CD4-positive, alpha-beta T cell (primary cell): ENCODE measurements at regions not wholly inside any gene's neighbourhood (a gene's known extent, or its start where the extent isn't known, plus 50 kb on each side); places are given as distances from the start of the nearest gene placed in this dataset.

ENCODE experiments used
- ATAC-seq: fragments of 200-7000 bp; cut with Tn5 transposase; one replicate; pipeline ENCODE4 v1.10.0; 2022; ENCODE audit warnings: mild to moderate bottlenecking; ENCODE audit not compliant: poor library complexity
- CTCF ChIA-PET: fragments of 350-600 bp; sonication (Branson Sonifier 250); formaldehyde crosslinking; loops from one replicate; lab custom pipeline; 2021; ENCODE audit warnings: antibody characterized with exemption, inconsistent platforms; lab: Charles Lee
- POLR2A ChIA-PET: fragments of 350-600 bp; sonication (Branson Sonifier 250); formaldehyde crosslinking; loops from one replicate; lab custom pipeline; 2021; ENCODE audit warnings: antibody characterized with exemption, inconsistent platforms; lab: Charles Lee
- DNase-seq, 14 experiments: peaks; one replicate each; pipeline ENCODE4 v3.0.0-alpha.2; 2013 to 2020; ENCODE audit warnings: mixed read lengths in 2 of 14
- H3K27ac ChIP-seq, 2 donors: one replicate each; pipeline versions ENCODE4 v1.5.1 to v1.7.0; 2013; ENCODE audit warnings: low read length in 2 of 2, low read depth in 1 of 2, mild to moderate bottlenecking in 1 of 2
- H3K27me3 ChIP-seq, 2 experiments: 1 replicate in 1 of 2; 2 replicates in 1 of 2; pipeline versions ENCODE4 v1.6.1 to v1.7.0; 2013; ENCODE audit warnings: low read length in 2 of 2, control low read depth in 1 of 2, mild to moderate bottlenecking in 1 of 2, moderate library complexity in 1 of 2; ENCODE audit not compliant: insufficient read depth in 2 of 2, control insufficient read depth in 1 of 2
- H3K36me3 ChIP-seq: one replicate; pipeline ENCODE4 v1.6.1; 2013; ENCODE audit warnings: low read length, control low read depth; ENCODE audit not compliant: insufficient read depth
- H3K4me1 ChIP-seq: one replicate; pipeline ENCODE4 v1.6.1; 2013; ENCODE audit warnings: low read length, control low read depth; ENCODE audit not compliant: insufficient read depth
- H3K4me3 ChIP-seq: one replicate; pipeline ENCODE4 v1.5.1; 2013; ENCODE audit warnings: mild to moderate bottlenecking, low read length, moderate library complexity
- H3K9me3 ChIP-seq, 2 experiments: 1 replicate in 1 of 2; 2 replicates in 1 of 2; pipeline versions ENCODE4 v1.6.1 to v1.7.0; 2013; ENCODE audit warnings: low read length in 2 of 2, mild to moderate bottlenecking in 2 of 2, control low read depth in 1 of 2, moderate library complexity in 1 of 2; ENCODE audit not compliant: control insufficient read depth in 1 of 2, insufficient read depth in 1 of 2
- H3K27ac Mint-ChIP-seq: one replicate; pipeline ENCODE4 v1.8.0; 2020; ENCODE audit warnings: mixed read lengths
- H3K27me3 Mint-ChIP-seq: one replicate; pipeline ENCODE4 v1.8.0; 2021; ENCODE audit warnings: mixed read lengths
- H3K36me3 Mint-ChIP-seq: one replicate; pipeline ENCODE4 v1.8.0; 2021; ENCODE audit warnings: low read depth, mixed read lengths
- H3K4me1 Mint-ChIP-seq: one replicate; pipeline ENCODE4 v1.8.0; 2021; ENCODE audit warnings: low read depth, mixed read lengths
- H3K4me3 Mint-ChIP-seq: one replicate; pipeline ENCODE4 v1.8.0; 2020; ENCODE audit warnings: mild to moderate bottlenecking, mixed read lengths
- H3K9me3 Mint-ChIP-seq: one replicate; pipeline ENCODE4 v1.8.0; 2020; ENCODE audit warnings: mixed read lengths
- intact Hi-C, 2 experiments: fragments of 100-400 bp; cut with DNase I in 1 of 2; cut with micrococcal nuclease in 1 of 2; formaldehyde crosslinking; loops; one replicate each; pipeline versions ENCODE4 v1.15.1 to v1.9.0; 2023 to 2025; cut with DNase I, micrococcal nuclease
- TF ChIP-seq, protein P1 (sequence below): fragments of 200-600 bp; IDR thresholded peaks from one replicate; pipeline ENCODE4 v1.8.0; 2022; ENCODE audit warnings: antibody characterized with exemption, mild to moderate bottlenecking

DNA sequence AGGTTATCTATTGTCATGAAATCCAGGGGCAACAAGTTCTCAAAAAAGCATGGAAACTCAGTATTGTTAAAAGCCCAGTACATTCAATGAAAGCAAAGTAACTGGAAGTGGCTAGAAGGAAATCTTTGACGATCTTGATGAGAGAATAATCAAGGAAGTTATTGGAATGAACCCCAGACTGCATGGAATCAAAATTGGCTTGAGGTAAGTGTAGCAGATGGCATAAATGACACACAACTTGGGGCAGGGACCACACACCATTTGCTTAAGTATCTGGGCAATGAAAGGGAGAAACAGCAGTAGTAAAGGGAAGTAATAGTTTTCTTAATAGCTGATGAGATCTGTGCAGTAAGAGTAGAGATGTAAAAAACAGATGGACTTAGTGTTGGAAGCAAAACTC lies 238.0 kb downstream of the HS3ST3A1 start:
- H3K27me3 ChIP-seq, result no peaks in the 10 kb centered on the region
- no peak for DNase-seq
- ATAC-seq, result no peak
- POLR2A ChIA-PET, result no interaction called here
- CTCF ChIA-PET, result interaction anchor here (1.4 kb wide), 1 partner anchor 10 kb away, joined by 3 read pairs; no protein-coding TSS in a partner anchor
- no peaks in the 10 kb centered on the region for H3K9me3 ChIP-seq
- no peaks in the 10 kb centered on the region for H3K36me3 ChIP-seq
- no peaks in the 10 kb centered on the region for H3K4me1 ChIP-seq
- H3K4me3 Mint-ChIP-seq, result no peak overlapping the region
- no peak overlapping the region for H3K27ac Mint-ChIP-seq
- peaks cover 7% of the 10 kb centered on the region for H3K27me3 Mint-ChIP-seq
- H3K4me3 ChIP-seq, result no peak overlapping the region
- intact Hi-C loops, result no loop called here
- TF ChIP-seq, protein P1, sequence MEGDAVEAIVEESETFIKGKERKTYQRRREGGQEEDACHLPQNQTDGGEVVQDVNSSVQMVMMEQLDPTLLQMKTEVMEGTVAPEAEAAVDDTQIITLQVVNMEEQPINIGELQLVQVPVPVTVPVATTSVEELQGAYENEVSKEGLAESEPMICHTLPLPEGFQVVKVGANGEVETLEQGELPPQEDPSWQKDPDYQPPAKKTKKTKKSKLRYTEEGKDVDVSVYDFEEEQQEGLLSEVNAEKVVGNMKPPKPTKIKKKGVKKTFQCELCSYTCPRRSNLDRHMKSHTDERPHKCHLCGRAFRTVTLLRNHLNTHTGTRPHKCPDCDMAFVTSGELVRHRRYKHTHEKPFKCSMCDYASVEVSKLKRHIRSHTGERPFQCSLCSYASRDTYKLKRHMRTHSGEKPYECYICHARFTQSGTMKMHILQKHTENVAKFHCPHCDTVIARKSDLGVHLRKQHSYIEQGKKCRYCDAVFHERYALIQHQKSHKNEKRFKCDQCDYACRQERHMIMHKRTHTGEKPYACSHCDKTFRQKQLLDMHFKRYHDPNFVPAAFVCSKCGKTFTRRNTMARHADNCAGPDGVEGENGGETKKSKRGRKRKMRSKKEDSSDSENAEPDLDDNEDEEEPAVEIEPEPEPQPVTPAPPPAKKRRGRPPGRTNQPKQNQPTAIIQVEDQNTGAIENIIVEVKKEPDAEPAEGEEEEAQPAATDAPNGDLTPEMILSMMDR, result no peak
- no peaks in the 10 kb centered on the region for H3K4me1 Mint-ChIP-seq
- H3K27ac ChIP-seq, result no peak overlapping the region
- no peaks in the 10 kb centered on the region for H3K9me3 Mint-ChIP-seq
- H3K36me3 Mint-ChIP-seq, result no peaks in the 10 kb centered on the region

DNA sequence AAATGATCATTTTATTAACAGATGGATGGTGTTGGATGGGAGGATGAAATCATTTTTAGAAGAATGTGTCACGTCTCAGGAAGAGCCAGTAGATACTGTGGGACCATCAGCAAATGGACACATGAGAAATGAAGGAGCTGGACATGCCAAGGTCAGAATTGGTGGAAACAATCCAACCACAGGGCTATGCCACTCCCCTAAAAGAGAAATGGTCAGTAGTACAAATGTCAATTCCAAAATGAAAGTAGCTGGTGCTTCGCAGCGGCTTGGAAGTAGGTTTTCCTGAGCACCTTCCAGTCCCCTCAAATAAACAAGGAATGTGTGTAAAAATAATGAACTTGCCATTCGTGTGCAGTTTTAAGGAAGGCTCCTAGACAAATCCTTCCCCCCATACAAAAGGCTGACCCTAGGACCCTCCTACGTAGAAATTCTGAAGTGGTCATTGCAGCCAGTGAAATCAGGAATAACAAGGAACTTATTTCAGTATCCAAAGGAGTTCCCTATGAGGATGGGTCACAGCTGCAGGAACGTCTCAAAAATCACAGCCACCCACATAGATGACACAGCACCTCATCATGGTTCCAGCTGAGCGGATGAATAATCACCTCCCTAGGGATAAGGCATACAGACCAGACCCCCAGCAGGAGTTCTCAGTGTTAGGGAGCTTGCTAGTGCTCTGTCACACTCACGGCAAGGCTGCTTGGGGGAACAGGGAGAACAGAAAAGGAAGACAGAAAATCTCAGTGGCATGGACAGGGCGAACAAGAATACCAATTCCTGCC lies 239.2 kb downstream of the HS3ST3A1 start:
- H3K4me3 Mint-ChIP-seq, result no peak overlapping the region
- H3K27me3 Mint-ChIP-seq, result peaks cover 7% of the 10 kb centered on the region
- H3K4me1 Mint-ChIP-seq, result no peaks in the 10 kb centered on the region
- CTCF ChIA-PET, result no interaction called here
- Histone ChIP-seq H3K27ac (no peak overlapping the region), H3K36me3 (no peaks in the 10 kb centered on the region), H3K9me3 (no peaks in the 10 kb centered on the region), H3K27me3 (no peaks in the 10 kb centered on the region), H3K4me1 (no peaks in the 10 kb centered on the region), H3K4me3 (no peak overlapping the region)
- no peak for DNase-seq
- no peaks in the 10 kb centered on the region for H3K9me3 Mint-ChIP-seq
- intact Hi-C loops, result no loop called here
- no peak for ATAC-seq
- TF ChIP-seq, protein P1, result no peak
- H3K27ac Mint-ChIP-seq, result no peak overlapping the region
- H3K36me3 Mint-ChIP-seq, result no peaks in the 10 kb centered on the region
- POLR2A ChIA-PET, result no interaction called here

DNA sequence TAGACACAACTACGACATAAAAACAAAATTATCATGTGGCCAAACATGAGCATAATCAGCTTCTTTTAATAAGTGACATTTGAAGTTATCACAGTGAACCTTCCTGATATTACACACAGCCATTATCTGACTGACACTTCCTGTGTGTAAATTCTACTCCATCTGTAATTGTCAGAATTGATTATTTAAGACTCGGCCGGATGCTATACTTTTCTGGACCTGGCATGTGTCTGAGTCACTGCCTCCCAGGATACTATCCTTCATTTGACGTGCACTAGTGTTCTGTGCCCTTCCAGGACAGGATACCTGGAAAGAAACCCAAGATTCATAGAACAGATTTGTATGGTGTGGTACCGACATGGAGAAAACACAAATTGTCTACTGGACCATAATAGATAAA lies 242.0 kb downstream of the HS3ST3A1 start:
- ChIA-PET POLR2A (no interaction called here), CTCF (no interaction called here)
- Mint-ChIP-seq H3K4me1 (no peaks in the 10 kb centered on the region), H3K27ac (no peak overlapping the region), H3K36me3 (no peaks in the 10 kb centered on the region), H3K9me3 (no peaks in the 10 kb centered on the region), H3K27me3 (peaks cover 7% of the 10 kb centered on the region), H3K4me3 (no peak overlapping the region)
- Histone ChIP-seq H3K27ac (no peak overlapping the region), H3K36me3 (no peaks in the 10 kb centered on the region), H3K4me1 (no peaks in the 10 kb centered on the region), H3K4me3 (no peak overlapping the region), H3K27me3 (no peaks in the 10 kb centered on the region), H3K9me3 (no peaks in the 10 kb centered on the region)
- ATAC-seq, result no peak
- TF ChIP-seq, protein P1, result no peak
- DNase-seq, result no peak
- intact Hi-C loops, result no loop called here
